ENCODE measurements at regions not wholly inside any gene's neighbourhood (a gene's known extent, or its start where the extent isn't known, plus 50 kb on each side); places are given as distances from the start of the nearest gene placed in this dataset.

- TF ChIP-seq CHD1 (IDR thresholded peaks at IDR 0.05; ENCODE audit: low read depth, low read length), result no peak
- no peak for TF ChIP-seq CTCF (IDR thresholded peaks at IDR 0.05; ENCODE audit: control extremely low read depth in 1 of 3, insufficient read depth in 1 of 3, low read depth in 1 of 3, low read length in 3 of 3)
- TF ChIP-seq SP2 (IDR thresholded peaks at IDR 0.05; ENCODE audit: low read length), result no peak
- no peak for TF ChIP-seq EP300 (IDR thresholded peaks at IDR 0.05; ENCODE audit: borderline replicate concordance in 1 of 2, low read depth in 2 of 2, low read length in 2 of 2)
- TF ChIP-seq POLR2A (IDR thresholded peaks at IDR 0.05; ENCODE audit: control extremely low read depth in 1 of 2, low read depth in 2 of 2, low read length in 2 of 2), result no peak
- TF ChIP-seq ATF3 (IDR thresholded peaks at IDR 0.05; ENCODE audit: insufficient read depth, low read depth, low read length), result no peak
- TF ChIP-seq CREB1 (IDR thresholded peaks at IDR 0.05), result no peak
- no peak for TF ChIP-seq E2F6 (IDR thresholded peaks at IDR 0.05)
- no peak for TF ChIP-seq RAD21 (IDR thresholded peaks at IDR 0.05 in 1 of 2, conservative IDR thresholded peaks at IDR 0.05 in 1 of 2; ENCODE audit: low read depth in 2 of 2, low read length in 2 of 2)
- no peak for TF ChIP-seq CEBPB (IDR thresholded peaks at IDR 0.05; ENCODE audit: low read depth, low read length)
- no peak for TF ChIP-seq MAFK (IDR thresholded peaks at IDR 0.05; ENCODE audit: low read depth, low read length)
These were observed 451.4 kb downstream of the XYLT1 start for GRCh38 chr16:17019366-17019765.

Measured in H1 (cell line).